ENCODE measurements at regions not wholly inside any gene's neighbourhood (a gene's known extent, or its start where the extent isn't known, plus 50 kb on each side); places are given as distances from the start of the nearest gene placed in this dataset.
"Not testable (repeated sequence)": the region's sequence is repeated elsewhere in the genome, so short reads cannot be mapped to it uniquely, and the experiment has no call there.

DNA sequence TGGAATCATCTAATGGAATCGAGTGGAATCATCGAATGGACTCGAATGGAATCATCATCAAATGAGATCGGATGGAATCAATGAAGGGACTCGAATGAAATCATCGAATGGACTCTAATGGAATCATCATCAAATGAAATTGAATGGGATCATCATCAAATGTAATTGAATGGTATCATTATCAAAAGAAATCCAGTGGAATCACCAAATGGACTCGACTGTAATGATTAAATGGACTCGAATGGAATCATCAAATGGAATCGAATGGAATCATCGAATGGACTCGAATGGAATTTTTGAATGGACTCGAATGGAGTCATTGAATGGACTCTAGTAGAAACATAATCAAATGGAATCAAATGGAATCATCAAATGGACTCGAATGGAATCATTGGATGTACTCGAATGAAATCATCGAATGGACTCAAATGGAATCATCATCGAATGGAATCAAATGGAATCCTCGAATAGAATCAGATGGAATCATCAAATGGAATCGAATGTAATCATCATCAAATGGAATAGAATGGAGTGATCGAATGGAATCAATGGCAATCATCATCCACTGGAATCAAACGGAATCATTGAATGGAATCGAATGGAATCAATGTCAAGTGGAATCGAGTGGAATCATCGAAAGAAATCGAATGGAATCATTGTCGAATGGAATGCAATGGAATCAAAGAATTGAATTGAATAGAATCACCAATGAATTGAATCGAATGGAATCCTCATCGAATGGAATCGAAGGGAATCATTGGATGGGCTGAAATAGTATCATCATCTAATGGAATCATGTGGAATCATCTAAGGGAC lies 234.2 kb downstream of the SHCBP1 start:
- not testable (repeated sequence) for DNase-seq

DNA sequence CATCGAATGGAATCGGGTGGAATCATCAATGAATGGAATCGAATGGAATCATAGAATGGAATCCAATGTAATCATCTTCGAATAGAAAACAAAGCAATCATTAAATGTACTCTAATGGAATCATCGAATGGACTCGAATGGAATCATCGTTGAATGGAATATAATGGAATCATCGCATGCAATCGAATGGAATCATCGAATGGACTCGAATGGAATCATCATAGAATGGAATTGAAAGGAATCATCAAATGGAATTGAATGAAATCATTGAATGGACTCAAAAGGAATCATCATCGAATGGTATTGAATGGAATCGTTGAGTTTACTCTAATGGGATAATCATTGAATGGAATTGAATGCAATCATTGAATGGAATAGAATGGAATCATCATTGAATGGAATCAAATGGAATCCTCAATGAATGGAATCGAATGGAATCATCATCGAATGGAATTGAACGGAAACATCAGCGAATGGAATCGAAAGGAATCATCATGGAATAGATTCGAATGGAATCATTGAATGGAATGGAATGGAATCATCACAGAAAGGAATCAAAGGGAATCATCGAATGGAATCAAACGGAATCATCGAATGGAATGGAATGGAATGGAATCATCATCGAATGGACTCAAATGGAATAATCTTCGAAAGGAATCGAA lies 234.9 kb downstream of the SHCBP1 start:
- DNase-seq = not testable (repeated sequence)

DNA sequence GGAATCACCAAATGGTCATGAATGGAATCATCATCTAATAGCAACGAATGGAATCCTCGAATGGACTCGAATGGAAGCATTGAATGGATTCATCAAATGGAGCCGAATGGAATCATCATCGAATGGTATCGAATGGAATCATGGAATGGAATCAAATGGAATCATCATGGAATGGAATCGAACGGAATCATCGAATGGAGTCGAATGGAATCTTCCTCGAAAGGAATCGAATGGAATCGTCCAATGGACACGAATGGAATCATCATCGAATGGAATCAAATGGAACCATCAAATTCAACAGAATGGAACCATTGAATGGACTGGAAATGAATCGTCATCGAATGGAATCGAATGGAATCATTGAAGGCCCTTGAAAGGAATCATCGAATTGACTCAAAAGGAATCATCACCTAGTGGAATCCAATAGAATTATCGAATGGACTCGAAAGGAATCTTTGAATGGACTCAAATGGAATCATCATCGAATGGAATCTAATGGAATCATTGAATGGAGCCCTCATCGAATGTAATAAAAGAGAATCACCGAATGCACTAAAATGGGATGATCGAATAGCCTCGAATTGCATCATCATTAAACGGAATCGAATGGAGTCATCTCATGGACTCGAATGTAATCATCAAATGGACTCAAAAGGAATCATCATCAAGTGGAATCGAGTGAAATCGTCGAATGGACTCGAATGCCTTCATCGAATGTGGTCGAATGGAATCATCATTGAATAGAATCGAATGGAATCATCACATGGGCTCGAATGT lies 236.7 kb downstream of the SHCBP1 start:
- not testable (repeated sequence) for DNase-seq

DNA sequence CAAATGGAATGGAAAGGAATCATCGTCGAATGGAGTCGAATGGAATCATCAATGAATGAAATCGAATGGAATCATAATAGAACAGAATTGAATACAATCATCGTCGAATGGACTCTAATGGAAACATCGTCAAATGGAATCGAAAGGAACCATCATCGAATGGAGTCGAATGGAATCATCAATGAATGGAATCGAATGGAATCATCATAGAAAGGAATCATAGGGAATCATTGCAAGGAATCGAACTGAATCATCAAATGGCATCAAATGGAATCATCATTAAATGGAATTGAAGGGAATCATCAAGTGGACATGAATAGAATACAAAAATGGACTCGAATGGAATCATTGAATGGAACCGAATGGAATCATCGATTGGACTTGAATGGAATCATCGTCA lies 237.6 kb downstream of the SHCBP1 start:
- not testable (repeated sequence) for DNase-seq

DNA sequence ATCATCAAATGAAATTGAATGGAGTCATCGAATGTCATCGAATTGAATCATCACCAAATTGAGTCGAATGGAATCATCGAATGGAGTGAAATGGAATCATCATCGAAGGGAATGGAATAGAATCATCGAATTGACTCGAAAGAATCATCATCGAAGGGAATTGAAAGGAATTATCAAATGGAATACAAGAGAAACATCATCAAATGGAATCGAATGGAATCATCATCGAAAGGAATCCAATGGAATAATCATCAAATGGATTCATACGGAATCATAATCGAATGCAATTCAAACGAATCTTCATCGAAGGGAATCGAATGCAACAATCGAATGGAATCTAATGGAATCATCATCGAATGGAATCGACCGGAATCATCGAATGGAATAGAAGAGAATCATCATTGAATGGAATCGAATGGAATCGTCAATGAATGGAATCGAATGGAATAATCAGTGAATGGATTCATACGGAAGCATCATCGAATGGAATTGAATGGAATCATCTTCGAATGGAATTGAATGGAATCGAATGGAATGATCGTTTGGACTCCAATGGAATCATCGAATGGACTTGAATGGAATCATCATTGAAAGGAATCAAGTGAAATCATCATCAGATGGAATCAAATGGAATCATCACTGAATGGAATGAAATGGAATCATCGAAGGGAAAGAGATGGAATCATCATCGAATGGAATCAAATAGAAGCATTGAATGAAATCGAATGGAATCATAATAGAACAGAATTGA lies 238.2 kb downstream of the SHCBP1 start:
- DNase-seq = peak; percentile 1

DNA sequence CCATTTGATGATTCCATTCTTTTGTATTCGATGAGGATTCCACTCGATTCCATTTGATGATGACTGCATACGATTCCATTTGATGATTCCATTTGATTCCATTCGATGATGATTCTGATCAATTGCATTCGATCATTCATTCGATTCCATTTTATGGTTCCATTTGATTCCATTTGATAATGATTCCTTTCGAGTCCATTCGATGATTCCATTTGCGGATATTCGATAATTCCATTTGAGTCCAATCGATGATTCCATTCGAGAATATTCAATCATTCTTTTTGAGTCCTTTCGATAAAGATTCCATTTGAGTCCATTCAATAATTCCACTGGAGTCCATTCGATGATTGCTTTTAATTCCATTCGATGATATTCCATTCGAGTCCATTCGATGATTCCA lies 239.1 kb downstream of the SHCBP1 start:
- DNase-seq = not testable (repeated sequence)

DNA sequence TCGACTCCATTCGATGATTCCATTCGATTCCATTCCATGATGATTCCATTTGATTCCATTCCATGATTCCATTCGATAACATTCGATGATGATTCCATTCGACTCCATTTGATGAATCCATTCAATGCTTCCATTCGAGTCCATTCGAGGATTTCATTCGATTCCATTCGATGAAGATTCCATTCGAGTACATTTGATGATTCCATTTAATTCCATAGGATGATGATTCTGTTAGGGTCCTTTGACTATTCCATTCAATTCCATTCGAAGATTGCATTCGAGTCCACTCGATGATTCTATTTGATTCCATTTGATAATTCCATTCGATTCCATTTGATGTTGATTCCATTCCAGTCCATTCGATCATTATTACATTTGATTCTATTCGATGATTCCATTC lies 239.8 kb downstream of the SHCBP1 start:
- not testable (repeated sequence) for DNase-seq
